WERI-Rb-1 (cell line): ENCODE measurements at regions not wholly inside any gene's neighbourhood (a gene's known extent, or its start where the extent isn't known, plus 50 kb on each side); places are given as distances from the start of the nearest gene placed in this dataset.

ENCODE experiments used
- DNase-seq: peaks from one replicate; pipeline ENCODE4 v3.0.0-alpha.2; 2020
- H3K27ac ChIP-seq: fragments of 250-450 bp; sonication (Bioruptor Pico); 2 replicates; pipeline ENCODE4 v1.5.1; 2020; ENCODE audit warnings: mild to moderate bottlenecking, moderate library complexity
- H3K27me3 ChIP-seq: fragments of 250-450 bp; sonication (Bioruptor Pico); 2 replicates; pipeline ENCODE4 v1.5.1; 2021; ENCODE audit warnings: mild to moderate bottlenecking, low read depth, moderate library complexity; ENCODE audit not compliant: insufficient read depth, severe bottlenecking
- H3K36me3 ChIP-seq: fragments of 250-450 bp; sonication (Bioruptor Pico); 2 replicates; pipeline ENCODE4 v1.5.1; 2020; ENCODE audit warnings: mild to moderate bottlenecking, moderate library complexity
- H3K4me3 ChIP-seq: 2 replicates; pipeline ENCODE4 v1.5.1; 2011; ENCODE audit warnings: low read depth, mild to moderate bottlenecking, control low read depth, low read length
- H3K9me3 ChIP-seq: fragments of 250-450 bp; sonication (Bioruptor Pico); 2 replicates; pipeline ENCODE4 v1.5.1; 2021; ENCODE audit warnings: mild to moderate bottlenecking, moderate library complexity; ENCODE audit not compliant: severe bottlenecking
- TF ChIP-seq, protein P1 (sequence below): IDR thresholded peaks from 2 replicates; pipeline ENCODE4 v1.5.1; 2011; ENCODE audit warnings: low read depth, mild to moderate bottlenecking, control low read depth, inconsistent platforms, low read length

DNA sequence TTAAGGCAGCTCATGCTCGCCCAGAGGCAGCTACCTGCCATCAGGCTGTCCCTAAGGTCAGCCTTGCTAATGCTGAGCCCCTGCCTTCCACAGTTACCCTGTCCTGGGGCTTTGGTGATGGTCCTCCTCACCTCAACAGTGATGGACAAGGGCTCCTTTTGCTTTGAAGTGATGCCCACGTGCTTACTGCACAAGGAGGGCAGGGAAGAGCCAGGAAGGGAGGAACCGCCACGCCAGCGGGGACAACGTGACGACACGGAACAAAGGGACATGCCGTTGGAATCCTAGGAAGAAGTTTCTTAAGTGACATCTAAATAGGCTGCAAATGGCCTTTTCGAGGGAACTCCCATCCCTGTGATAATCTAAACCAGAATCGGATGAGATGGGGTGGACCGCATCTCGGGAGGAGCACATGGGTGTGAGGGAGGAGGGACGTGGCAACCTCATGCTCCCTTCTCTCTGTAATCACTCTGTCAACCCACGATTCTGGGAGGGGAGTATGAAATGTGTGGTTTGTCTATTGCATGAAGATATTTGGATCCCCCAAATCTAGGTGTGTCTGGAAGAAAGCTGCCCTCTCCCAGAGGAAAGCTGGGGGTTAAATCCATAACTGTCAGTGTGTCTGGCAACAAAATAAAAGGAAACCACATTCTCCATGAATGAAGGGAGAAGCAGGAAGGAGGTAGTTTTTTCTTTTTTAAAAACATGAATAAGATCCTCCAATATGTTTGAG is 110.9 kb upstream of the IRF2BP2 start:
- Histone ChIP-seq H3K27me3 (no peaks in the 10 kb centered on the region), H3K27ac (no peak overlapping the region), H3K4me3 (no peak overlapping the region), H3K36me3 (no peaks in the 10 kb centered on the region), H3K9me3 (no peaks in the 10 kb centered on the region)
- TF ChIP-seq, protein P1, sequence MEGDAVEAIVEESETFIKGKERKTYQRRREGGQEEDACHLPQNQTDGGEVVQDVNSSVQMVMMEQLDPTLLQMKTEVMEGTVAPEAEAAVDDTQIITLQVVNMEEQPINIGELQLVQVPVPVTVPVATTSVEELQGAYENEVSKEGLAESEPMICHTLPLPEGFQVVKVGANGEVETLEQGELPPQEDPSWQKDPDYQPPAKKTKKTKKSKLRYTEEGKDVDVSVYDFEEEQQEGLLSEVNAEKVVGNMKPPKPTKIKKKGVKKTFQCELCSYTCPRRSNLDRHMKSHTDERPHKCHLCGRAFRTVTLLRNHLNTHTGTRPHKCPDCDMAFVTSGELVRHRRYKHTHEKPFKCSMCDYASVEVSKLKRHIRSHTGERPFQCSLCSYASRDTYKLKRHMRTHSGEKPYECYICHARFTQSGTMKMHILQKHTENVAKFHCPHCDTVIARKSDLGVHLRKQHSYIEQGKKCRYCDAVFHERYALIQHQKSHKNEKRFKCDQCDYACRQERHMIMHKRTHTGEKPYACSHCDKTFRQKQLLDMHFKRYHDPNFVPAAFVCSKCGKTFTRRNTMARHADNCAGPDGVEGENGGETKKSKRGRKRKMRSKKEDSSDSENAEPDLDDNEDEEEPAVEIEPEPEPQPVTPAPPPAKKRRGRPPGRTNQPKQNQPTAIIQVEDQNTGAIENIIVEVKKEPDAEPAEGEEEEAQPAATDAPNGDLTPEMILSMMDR: no peak
- DNase-seq: no peak

DNA sequence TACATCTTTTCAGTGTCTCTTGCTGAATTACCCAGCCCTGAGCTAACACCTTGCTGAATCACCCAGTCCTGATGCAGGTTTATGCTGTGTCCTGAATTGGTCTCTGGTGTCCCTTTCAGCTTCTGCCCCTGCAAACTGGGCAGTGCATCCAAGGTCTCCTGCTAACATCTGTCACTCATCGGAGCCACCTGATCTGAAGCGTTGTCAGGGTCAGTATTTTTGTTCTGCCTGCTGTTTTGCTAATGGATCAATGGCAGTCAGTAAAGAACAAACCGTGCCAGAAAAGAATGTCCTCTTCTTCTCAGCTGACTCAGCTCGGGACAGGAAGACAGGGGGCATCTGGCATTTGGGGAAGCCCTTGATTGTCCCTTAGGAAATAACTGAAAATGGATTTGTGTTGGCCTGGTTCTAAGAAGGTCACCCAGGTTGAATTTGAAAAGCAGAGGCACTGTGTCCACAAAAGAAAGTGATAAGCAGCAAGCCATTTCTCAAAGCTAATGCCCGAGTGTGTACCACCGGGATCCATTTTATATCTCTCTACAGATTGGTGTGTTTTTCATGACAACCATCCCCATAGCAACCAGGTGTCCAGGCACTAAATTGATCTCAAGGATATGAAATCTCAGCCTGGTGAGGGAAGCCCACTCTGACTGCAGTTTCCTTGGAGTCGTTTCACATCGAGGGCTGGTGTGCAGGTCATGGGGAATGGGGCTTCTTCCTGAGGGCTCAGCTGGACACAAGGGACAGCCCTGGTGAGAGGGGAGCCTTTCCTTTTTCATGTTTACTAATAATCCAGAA is 109.7 kb upstream of the IRF2BP2 start:
- DNase-seq: peak; percentile 91
- H3K27ac ChIP-seq: peak overlapping the region; percentile 13
- H3K9me3 ChIP-seq: no peaks in the 10 kb centered on the region

DNA sequence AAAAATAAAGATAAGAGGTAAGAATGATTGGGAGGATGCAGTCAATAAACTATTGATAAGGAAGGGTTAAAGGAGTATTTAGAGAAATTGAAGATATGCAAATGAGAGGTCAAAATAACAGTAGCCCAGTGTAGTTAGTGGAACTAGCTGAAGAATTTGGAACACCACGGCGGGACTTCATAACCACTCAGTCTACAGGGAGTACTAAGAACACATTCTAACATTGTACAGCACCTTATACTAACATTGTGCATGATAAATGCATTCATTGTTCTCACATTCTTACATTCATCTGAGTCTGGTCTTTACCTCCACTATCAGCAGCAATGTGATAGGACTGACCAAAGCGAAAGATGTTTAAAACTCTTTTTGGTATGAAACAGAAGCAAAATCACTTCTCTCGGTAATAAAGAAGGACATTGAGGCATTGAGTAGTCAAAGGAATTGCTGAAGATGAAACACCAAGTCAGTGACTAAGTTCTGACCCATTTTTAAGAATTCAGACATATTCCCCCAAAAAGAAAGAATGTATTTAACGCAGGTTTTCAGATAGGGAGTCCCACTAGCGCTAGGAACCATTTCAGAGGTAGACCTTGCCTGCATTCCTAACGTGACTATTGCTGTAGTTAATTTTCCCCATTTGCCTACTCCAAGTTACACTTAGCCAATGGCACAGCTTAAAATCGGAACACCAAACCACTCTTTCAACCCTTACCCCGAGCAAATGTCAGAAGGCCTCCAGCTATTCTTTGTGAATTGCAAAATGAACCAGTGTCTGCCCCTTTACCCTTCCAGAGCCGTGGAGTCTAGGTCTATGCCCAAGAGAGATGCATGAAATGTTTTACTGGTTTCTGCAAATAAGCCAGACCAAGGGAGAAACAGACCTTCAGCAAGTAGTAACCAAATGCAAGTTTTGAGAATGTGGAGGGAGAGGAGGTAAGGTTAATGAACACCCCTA is 108.8 kb upstream of the IRF2BP2 start:
- Histone ChIP-seq H3K36me3 (no peaks in the 10 kb centered on the region), H3K27ac (peak overlapping the region; percentile 13), H3K9me3 (no peaks in the 10 kb centered on the region), H3K27me3 (no peaks in the 10 kb centered on the region), H3K4me3 (no peak overlapping the region)
- DNase-seq: no peak
- TF ChIP-seq, protein P1: no peak

More for the DNA sequence above, 109.7 kb upstream of the IRF2BP2 start:
- H3K4me3 ChIP-seq: no peak overlapping the region
- H3K36me3 ChIP-seq: no peaks in the 10 kb centered on the region
- no peaks in the 10 kb centered on the region for H3K27me3 ChIP-seq
- TF ChIP-seq, protein P1: no peak

DNA sequence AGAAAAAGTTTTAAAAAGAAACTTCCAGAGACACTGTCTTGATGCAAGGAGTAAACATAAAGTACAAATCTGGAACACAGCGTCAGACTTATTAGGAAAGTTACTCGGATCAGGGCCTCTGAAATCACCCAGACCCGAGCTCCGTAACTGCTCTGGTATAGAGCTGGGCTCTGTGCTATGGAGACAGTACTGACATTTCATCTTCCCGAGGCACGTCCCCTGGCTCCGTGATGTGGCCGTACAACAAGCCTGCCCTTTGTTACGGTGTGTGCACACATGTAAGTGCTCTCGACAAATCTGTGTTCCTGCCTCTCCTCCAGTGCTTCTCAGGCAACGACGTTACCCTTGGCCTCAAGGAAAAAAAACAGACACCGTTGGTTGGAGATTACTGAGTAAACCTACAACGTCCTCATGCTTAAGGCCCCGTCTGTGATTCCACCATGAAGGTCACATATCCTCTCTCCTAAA is 107.0 kb upstream of the IRF2BP2 start:
- TF ChIP-seq, protein P1: no peak
- Histone ChIP-seq H3K36me3 (no peaks in the 10 kb centered on the region), H3K27ac (peak overlapping the region; percentile 30), H3K4me3 (no peak overlapping the region), H3K27me3 (no peaks in the 10 kb centered on the region), H3K9me3 (no peaks in the 10 kb centered on the region)
- DNase-seq: no peak

DNA sequence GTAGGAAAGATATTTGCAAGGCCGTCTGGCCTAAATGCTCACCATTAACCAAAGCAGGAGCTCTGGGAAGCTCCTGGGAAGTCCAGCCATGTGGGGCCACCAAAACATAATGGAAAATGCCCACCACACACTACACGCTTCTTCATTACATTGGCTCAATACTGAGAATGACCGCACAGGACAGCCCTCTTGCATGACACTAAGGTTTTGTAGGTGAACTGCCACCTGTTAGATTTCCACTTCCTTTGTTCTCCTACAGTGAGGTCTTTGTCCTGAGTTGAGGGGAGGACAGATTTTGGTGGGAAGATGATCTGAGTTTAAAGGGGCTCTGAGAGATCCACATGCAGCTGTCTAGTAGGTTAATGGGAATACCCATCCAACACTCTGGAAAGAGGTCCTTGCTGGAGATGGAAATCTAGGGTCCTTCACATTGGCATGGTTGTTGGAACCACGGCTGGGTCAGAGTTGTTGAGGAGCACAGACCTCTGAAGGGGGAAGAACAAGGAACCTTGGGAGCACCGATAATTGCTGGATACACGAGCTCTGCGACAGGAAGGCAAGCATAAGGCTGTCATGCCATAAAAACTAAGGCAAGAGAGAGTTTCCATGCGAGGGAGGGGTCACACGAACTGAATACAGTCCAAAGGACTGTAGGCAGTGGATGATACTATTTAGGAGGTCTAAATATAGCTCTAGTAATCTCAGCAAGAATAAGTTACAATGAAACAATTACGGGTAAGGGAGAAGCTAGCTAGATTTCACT is 105.5 kb upstream of the IRF2BP2 start:
- Histone ChIP-seq H3K9me3 (no peaks in the 10 kb centered on the region), H3K36me3 (no peaks in the 10 kb centered on the region), H3K4me3 (no peak overlapping the region), H3K27ac (no peak overlapping the region), H3K27me3 (no peaks in the 10 kb centered on the region)
- TF ChIP-seq, protein P1: no peak
- DNase-seq: peak; percentile 6
